ENCODE measurements at regions not wholly inside any gene's neighbourhood (a gene's known extent, or its start where the extent isn't known, plus 50 kb on each side); places are given as distances from the start of the nearest gene placed in this dataset.

DNA sequence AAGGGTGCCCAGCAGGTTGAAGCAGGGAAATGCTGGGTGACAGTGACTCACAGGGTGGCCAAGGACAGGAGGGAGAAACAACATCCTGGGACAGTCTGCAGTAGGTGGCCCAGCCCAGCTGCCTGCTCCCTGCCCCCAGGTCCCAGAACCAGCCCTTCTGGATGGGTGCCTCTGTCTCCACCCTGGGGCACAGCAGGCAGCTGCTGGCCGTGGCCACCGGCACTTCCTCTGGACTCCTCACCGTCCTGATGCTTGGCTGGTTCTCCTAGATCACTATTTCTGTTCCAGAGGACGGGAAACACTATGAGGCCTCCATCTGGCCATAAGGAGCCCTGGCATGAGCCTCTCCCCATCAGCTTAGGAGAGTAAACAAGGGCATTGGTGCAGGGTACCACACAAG, 258.9 kb downstream of the XXYLT1 start:
- no peak overlapping the region for H3K27ac ChIP-seq (ENCODE audit: low read length)

DNA sequence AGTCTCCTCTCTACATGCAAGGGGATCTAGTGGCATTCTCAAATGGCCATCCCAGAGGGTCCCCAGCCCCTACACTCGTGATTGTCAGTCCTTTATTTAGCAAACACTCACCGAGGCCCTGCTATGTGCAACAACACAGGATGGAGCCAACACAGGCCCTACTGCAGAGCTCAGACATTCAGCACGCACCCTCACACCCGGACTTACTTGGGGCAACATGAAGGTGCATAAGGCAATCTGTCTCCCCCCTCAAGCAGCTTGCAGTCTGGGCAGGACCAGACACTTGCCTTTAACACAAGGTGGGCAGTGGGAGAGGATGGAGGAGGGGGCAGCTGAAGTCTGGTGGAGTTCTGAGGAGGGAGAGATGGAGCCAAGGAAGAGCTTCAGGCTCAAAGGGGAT, 258.4 kb downstream of the XXYLT1 start:
- no peaks in the 10 kb centered on the region for H3K36me3 ChIP-seq (ENCODE audit: control insufficient read depth in 2 of 2, insufficient read depth in 2 of 2, low read length in 2 of 2)
- no peak overlapping the region for H3K4me3 ChIP-seq (ENCODE audit: low read length in 2 of 2)
- H3K4me1 ChIP-seq (ENCODE audit: control insufficient read depth, insufficient read depth, low read length), result no peaks in the 10 kb centered on the region
- H3K9me3 ChIP-seq (ENCODE audit: control insufficient read depth in 2 of 2, low read length in 2 of 2), result no peaks in the 10 kb centered on the region
- no peaks in the 10 kb centered on the region for H3K27me3 ChIP-seq (ENCODE audit: control insufficient read depth in 1 of 2, insufficient read depth in 2 of 2, low read length in 2 of 2)
- no peak overlapping the region for H3K27ac ChIP-seq (ENCODE audit: low read length)
- H3K9ac ChIP-seq (ENCODE audit: low read length in 2 of 2), result no peak overlapping the region

More for the DNA sequence above, 258.9 kb downstream of the XXYLT1 start:
- Histone ChIP-seq H3K4me3 (ENCODE audit: low read length in 2 of 2) (no peak overlapping the region), H3K9ac (ENCODE audit: low read length in 2 of 2) (no peak overlapping the region), H3K9me3 (ENCODE audit: control insufficient read depth in 2 of 2, low read length in 2 of 2) (no peaks in the 10 kb centered on the region), H3K4me1 (ENCODE audit: control insufficient read depth, insufficient read depth, low read length) (no peaks in the 10 kb centered on the region), H3K36me3 (ENCODE audit: control insufficient read depth in 2 of 2, insufficient read depth in 2 of 2, low read length in 2 of 2) (no peaks in the 10 kb centered on the region), H3K27me3 (ENCODE audit: control insufficient read depth in 1 of 2, insufficient read depth in 2 of 2, low read length in 2 of 2) (no peaks in the 10 kb centered on the region)

DNA sequence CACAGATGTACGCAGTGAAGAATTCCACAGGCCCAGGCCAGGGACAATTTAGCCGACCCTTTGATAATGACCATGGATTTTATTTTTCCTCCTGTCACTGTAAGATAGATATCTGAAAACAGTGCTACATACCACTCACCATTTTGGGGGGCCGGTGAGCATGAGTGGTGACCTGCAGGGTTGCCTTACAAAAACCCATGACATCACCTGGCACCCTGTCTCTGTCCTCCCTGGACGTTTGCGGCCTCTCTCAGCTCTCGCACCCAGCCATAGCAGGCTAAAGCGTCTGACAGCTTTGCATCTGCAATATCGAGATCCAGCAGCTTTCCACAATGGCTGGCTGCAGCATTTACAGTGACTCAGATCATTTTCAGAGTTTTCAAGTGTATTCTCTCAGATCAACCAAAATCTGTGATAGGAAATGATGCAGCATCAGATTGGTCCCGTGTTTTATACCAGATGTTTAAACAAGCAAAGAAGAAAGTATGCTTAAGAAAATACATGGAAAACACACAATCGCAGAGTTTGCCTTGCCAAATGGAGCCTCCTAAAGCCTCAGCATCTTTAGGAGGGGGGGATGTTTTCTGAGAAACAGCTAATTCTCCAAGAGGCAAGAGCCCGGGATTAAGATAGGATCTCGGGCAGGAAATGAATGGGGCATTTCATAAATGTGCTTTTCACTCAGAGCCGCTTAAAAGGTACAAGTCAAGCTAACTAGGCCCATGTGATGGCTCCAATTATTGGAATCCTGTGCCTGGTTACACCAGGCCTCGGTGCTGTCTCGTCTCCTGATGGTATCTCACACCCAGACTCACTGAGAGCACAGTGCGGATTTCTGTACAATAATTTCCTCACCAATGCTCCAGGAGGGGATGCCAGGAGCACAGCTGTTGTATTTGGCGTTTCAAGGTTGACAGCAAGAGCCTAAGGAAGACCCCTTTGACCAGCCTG, 257.3 kb downstream of the XXYLT1 start:
- Histone ChIP-seq H3K27me3 (ENCODE audit: control insufficient read depth in 1 of 2, insufficient read depth in 2 of 2, low read length in 2 of 2) (no peaks in the 10 kb centered on the region), H3K4me1 (ENCODE audit: control insufficient read depth, insufficient read depth, low read length) (no peaks in the 10 kb centered on the region), H3K9ac (ENCODE audit: low read length in 2 of 2) (no peak overlapping the region), H3K36me3 (ENCODE audit: control insufficient read depth in 2 of 2, insufficient read depth in 2 of 2, low read length in 2 of 2) (no peaks in the 10 kb centered on the region), H3K4me3 (ENCODE audit: low read length in 2 of 2) (no peak overlapping the region), H3K9me3 (ENCODE audit: control insufficient read depth in 2 of 2, low read length in 2 of 2) (no peaks in the 10 kb centered on the region), H3K27ac (ENCODE audit: low read length) (no peak overlapping the region)

DNA sequence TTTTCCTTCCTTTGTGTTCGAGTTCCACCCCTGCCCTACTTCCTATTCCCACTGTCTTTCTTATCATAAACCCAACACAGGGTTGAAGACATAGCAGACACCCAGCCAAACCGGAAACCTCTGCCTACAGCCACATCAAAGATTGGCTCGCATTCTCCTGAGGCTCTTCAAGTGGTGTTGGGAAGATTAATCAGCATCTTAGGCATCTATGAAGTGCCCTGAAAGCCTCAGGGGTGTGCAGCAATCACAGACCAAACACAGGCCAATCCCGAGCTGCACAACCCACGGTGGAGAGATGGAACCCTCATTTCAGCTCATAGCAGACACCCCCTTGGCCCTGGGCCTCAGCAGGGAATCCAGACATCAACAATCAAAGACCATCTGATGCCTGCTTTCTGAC, 255.9 kb downstream of the XXYLT1 start:
- no peaks in the 10 kb centered on the region for H3K4me1 ChIP-seq (ENCODE audit: control insufficient read depth, insufficient read depth, low read length)
- no peak overlapping the region for H3K27ac ChIP-seq (ENCODE audit: low read length)

DNA sequence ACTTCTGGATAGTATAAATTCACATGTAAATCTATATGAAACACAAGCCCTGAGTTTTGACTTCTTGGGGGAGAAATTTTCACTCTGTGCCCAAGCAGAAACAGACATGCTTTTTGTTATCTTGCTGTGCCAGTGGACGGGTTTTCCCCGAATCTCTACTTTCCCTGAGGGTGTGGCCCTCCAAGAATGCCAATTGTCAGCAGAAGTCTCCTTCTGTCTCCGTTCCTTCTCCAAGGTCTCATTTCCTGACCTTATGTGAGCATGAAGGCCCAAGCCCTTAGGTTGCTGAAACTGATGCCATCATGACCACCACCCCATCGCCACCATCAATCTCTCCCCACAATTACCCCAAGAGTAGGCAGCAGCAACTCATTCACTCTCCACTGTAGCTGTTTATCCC, 253.8 kb downstream of the XXYLT1 start:
- Histone ChIP-seq H3K4me1 (ENCODE audit: control insufficient read depth, insufficient read depth, low read length) (no peaks in the 10 kb centered on the region), H3K9me3 (ENCODE audit: control insufficient read depth in 2 of 2, low read length in 2 of 2) (peaks cover 0 to 3% of the 10 kb centered on the region in 2 donors), H3K9ac (ENCODE audit: low read length in 2 of 2) (no peak overlapping the region), H3K27me3 (ENCODE audit: control insufficient read depth in 1 of 2, insufficient read depth in 2 of 2, low read length in 2 of 2) (no peaks in the 10 kb centered on the region), H3K27ac (ENCODE audit: low read length) (no peak overlapping the region), H3K4me3 (ENCODE audit: low read length in 2 of 2) (no peak overlapping the region), H3K36me3 (ENCODE audit: control insufficient read depth in 2 of 2, insufficient read depth in 2 of 2, low read length in 2 of 2) (no peaks in the 10 kb centered on the region)

More for the DNA sequence above, 255.9 kb downstream of the XXYLT1 start:
- Histone ChIP-seq H3K27me3 (ENCODE audit: control insufficient read depth in 1 of 2, insufficient read depth in 2 of 2, low read length in 2 of 2) (no peaks in the 10 kb centered on the region), H3K36me3 (ENCODE audit: control insufficient read depth in 2 of 2, insufficient read depth in 2 of 2, low read length in 2 of 2) (no peaks in the 10 kb centered on the region), H3K9ac (ENCODE audit: low read length in 2 of 2) (no peak overlapping the region), H3K4me3 (ENCODE audit: low read length in 2 of 2) (no peak overlapping the region), H3K9me3 (ENCODE audit: control insufficient read depth in 2 of 2, low read length in 2 of 2) (peaks cover 0 to under 1% of the 10 kb centered on the region in 2 donors)
